Nephron progenitor cell (in vitro differentiated cells): ENCODE measurements at regions not wholly inside any gene's neighbourhood (a gene's known extent, or its start where the extent isn't known, plus 50 kb on each side); places are given as distances from the start of the nearest gene placed in this dataset.

ENCODE experiments used
- DNase-seq: peaks from one replicate; pipeline ENCODE4 v3.0.0; 2021
- H3K27ac Mint-ChIP-seq: 2 replicates; pipeline ENCODE4 v1.8.0; 2021; ENCODE audit warnings: mild to moderate bottlenecking, moderate library complexity, mixed read lengths
- H3K27me3 Mint-ChIP-seq: 2 replicates; pipeline ENCODE4 v1.8.0; 2021; ENCODE audit warnings: mild to moderate bottlenecking, low read depth, mixed read lengths; ENCODE audit not compliant: poor library complexity
- H3K36me3 Mint-ChIP-seq: 2 replicates; pipeline ENCODE4 v1.8.0; 2021; ENCODE audit warnings: low read depth, mixed read lengths
- H3K4me1 Mint-ChIP-seq: 2 replicates; pipeline ENCODE4 v1.8.0; 2021; ENCODE audit warnings: mixed read lengths
- H3K4me3 Mint-ChIP-seq: 2 replicates; pipeline ENCODE4 v1.8.0; 2021; ENCODE audit warnings: mild to moderate bottlenecking, moderate library complexity, mixed read lengths
- H3K9me3 Mint-ChIP-seq: 2 replicates; pipeline ENCODE4 v1.8.0; 2021; ENCODE audit warnings: mild to moderate bottlenecking, moderate library complexity, mixed read lengths
- TF ChIP-seq, protein P1 (sequence below): fragments of 200-600 bp; sonication (generic); IDR thresholded peaks from 2 replicates; pipeline ENCODE4 v1.5.0; 2021; ENCODE audit warnings: antibody characterized with exemption

DNA sequence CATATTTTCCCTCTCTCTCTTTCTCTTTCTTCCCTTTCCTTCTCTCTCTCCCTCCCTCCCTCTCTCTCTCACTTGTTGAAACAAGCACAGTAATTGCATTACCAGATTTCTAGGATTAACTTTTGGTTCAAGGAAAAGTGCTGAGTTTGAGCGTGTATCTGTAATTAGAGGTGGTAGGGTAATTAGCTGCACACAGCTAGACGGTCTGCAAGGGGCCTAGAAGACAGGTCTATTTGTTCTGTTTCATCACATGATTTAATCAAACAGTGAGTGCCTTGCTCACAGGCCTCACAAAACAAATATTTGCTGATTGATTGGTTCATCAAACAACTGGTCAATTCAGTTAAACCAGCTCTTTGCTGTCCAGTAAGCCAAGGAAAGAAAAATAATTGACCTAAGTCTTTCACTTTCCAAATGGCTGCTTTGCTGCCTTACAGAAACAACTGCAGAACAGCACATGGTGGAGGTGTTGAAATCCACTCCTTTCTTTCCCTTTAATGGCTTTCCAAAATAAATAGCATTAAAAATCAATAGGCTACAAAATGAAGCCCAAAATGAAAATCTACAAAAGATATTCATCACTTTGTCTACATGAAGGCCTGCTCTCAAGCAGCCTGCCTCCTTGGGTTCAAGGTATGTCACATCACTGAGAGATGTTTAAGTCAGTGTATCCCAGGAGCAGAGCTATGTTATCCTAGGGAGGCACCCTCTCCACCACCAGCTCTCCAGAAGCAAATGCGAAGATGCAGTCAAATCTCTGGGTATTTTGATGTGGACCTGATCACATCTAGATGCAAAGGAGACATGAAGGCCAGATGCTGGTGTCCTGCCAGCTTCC lies 264.4 kb upstream of the SIX2 start:
- DNase-seq, result no peak
- Mint-ChIP-seq H3K9me3 (no peaks in the 10 kb centered on the region), H3K4me3 (no peak overlapping the region), H3K4me1 (peaks cover 58% of the 10 kb centered on the region), H3K36me3 (no peaks in the 10 kb centered on the region), H3K27ac (peak overlapping the region; percentile 68), H3K27me3 (peaks cover 9% of the 10 kb centered on the region)
- TF ChIP-seq, protein P1, sequence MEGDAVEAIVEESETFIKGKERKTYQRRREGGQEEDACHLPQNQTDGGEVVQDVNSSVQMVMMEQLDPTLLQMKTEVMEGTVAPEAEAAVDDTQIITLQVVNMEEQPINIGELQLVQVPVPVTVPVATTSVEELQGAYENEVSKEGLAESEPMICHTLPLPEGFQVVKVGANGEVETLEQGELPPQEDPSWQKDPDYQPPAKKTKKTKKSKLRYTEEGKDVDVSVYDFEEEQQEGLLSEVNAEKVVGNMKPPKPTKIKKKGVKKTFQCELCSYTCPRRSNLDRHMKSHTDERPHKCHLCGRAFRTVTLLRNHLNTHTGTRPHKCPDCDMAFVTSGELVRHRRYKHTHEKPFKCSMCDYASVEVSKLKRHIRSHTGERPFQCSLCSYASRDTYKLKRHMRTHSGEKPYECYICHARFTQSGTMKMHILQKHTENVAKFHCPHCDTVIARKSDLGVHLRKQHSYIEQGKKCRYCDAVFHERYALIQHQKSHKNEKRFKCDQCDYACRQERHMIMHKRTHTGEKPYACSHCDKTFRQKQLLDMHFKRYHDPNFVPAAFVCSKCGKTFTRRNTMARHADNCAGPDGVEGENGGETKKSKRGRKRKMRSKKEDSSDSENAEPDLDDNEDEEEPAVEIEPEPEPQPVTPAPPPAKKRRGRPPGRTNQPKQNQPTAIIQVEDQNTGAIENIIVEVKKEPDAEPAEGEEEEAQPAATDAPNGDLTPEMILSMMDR, result no peak

DNA sequence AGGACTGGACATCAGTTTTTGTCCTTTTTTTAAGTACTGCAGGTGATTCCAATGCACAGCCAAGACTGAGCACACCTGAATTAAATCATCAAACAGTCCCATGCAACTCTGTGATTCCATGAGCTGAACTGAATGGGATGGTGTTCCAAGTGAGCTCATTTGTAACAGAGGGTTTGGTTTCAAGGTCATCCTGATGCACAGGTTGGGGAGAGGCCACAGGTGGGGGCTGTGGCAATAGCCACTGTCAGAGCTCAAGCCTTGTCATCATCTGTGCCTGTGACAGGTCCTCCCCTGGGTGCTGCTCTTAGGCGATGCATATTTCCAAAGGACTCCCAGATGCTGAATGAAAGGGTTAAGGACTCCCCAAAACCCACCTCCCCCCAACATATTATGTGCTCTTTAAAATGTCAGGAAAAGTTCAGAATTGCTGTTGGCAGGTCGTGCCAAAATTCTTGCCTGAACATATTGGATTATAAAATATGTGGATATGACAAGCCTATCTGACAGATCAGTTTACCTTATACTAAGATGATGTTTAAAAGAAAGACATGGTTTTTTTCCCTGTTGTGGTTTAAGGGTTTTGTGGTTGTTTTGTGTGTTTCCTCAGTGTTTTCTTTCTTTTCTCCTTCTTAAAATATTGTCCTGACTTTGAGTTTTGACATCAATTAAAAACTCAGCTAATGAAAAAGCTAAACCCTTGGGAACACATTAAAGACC lies 263.5 kb upstream of the SIX2 start:
- no peak for DNase-seq
- no peak overlapping the region for H3K27ac Mint-ChIP-seq
- H3K4me1 Mint-ChIP-seq, result peaks cover 68% of the 10 kb centered on the region

DNA sequence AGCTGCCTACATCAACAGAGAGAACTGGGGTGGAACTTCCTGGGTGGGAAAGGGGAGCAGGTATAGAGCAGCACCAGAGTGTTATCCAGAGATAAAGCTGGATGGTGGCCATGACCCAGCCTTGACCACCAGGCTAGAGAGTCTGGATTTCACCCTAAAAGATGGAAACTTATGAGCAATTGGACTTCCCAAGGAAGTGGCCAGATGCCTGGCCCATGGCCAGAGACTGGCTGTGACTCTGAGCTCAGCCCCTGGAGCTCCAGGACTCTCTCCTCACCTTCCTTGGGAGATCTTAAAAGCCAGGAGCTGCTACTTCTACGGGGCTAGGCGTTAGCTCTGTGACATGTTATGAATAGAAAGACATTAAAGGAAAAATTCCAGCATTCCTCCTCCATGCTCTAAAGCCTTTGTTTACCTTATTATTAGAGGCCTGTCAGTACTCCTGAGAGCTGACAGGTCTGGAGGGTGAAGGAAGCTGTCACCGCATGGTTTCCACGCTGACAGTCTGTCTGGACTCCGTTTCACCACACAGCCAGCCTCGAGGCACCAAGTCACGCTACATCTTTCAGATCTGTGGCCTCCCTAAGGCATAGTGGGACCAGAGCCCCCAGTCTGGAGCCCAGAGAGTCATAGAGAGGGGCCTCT lies 260.0 kb upstream of the SIX2 start:
- no peak for DNase-seq
- peaks cover 9% of the 10 kb centered on the region for H3K27me3 Mint-ChIP-seq
- H3K9me3 Mint-ChIP-seq, result peaks cover 4% of the 10 kb centered on the region
- peaks cover 72% of the 10 kb centered on the region for H3K4me1 Mint-ChIP-seq
- no peak overlapping the region for H3K27ac Mint-ChIP-seq
- H3K36me3 Mint-ChIP-seq, result no peaks in the 10 kb centered on the region
- TF ChIP-seq, protein P1, result no peak
- H3K4me3 Mint-ChIP-seq, result no peak overlapping the region

More for the DNA sequence above, 263.5 kb upstream of the SIX2 start:
- no peak overlapping the region for H3K4me3 Mint-ChIP-seq
- no peaks in the 10 kb centered on the region for H3K9me3 Mint-ChIP-seq
- H3K27me3 Mint-ChIP-seq, result peaks cover 9% of the 10 kb centered on the region
- TF ChIP-seq, protein P1, result no peak
- H3K36me3 Mint-ChIP-seq, result no peaks in the 10 kb centered on the region

DNA sequence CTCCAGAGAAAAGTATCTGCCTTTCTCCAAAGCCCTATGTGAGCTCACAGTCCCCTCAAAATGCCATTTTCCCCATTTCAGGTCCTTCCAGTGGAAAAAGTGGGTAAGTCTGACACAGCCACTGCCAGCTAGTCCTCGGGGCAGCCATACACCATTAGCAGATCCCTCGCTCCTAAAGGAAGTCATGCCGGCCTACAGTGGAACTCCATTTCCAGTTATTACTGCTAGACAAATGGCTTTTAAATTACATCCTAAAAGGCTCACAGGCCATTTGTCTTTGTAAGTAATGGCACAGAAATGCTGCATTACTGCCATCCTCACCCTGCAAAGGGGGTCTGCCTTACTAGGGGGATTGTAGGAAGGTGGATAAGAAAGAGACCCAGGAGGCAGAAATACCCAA lies 259.4 kb upstream of the SIX2 start:
- H3K27ac Mint-ChIP-seq, result no peak overlapping the region
- peaks cover 9% of the 10 kb centered on the region for H3K27me3 Mint-ChIP-seq
- DNase-seq, result no peak
- H3K4me1 Mint-ChIP-seq, result peaks cover 72% of the 10 kb centered on the region
- H3K36me3 Mint-ChIP-seq, result no peaks in the 10 kb centered on the region
- no peak overlapping the region for H3K4me3 Mint-ChIP-seq
- H3K9me3 Mint-ChIP-seq, result peaks cover 4% of the 10 kb centered on the region
- TF ChIP-seq, protein P1, result no peak

DNA sequence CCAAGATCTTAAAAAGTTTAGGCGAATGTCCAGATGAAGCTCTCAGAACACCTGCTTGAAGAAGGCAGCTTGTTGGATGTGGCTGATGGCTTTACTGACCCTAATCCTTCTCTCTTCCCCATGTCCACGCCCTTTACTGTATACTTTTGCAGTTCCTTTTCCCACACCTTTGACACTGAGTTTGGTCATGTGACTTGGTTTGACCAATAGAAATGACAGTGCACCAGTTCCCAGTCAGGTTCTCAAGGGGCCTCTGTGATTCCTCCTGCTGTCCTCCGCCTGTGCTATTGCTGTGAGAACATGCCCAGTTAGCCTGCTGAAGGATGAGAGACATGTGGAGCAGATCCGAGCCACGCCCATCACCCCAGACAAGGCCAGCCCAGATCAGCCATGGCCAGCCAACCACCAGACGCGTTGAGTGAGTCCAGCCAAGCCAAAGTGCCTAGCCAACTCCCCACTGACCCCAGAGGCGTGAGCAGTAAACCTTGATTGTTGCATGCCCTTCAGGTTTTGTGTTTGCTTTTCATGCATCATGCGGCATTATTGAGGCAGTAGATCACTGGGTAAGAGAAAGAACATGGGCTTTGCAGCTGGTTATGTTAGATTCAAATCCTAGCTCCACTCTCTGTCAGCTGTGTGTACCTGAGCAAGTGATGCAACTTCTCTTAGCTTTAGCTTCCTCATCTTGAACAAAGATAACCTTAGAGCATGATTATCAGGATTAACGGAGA lies 258.0 kb upstream of the SIX2 start:
- no peak for DNase-seq
- TF ChIP-seq, protein P1, result no peak
- Mint-ChIP-seq H3K9me3 (peaks cover 4% of the 10 kb centered on the region), H3K4me1 (peaks cover 75% of the 10 kb centered on the region), H3K27ac (peak overlapping the region; percentile 79), H3K4me3 (no peak overlapping the region), H3K27me3 (peaks cover 11% of the 10 kb centered on the region), H3K36me3 (no peaks in the 10 kb centered on the region)
